ENCODE measurements at regions not wholly inside any gene's neighbourhood (a gene's known extent, or its start where the extent isn't known, plus 50 kb on each side); places are given as distances from the start of the nearest gene placed in this dataset.

GRCh38 chr2:4029081-4029480 is 325.7 kb downstream of the DCDC2C start:
- Histone ChIP-seq H3K27ac (ENCODE audit: low read depth in 1 of 2, low read length in 2 of 2) (no peak overlapping the region), H3K4me3 (ENCODE audit: low read length) (no peak overlapping the region), H3K27me3 (ENCODE audit: control insufficient read depth in 1 of 2, insufficient read depth in 2 of 2, low read length in 2 of 2) (no peaks in the 10 kb centered on the region), H3K4me1 (ENCODE audit: insufficient read depth, low read length) (no peaks in the 10 kb centered on the region), H3K36me3 (ENCODE audit: insufficient read depth, low read length) (no peaks in the 10 kb centered on the region), H3K9me3 (ENCODE audit: control insufficient read depth in 1 of 2, insufficient read depth in 1 of 2, low read length in 2 of 2) (peaks cover 0 to 7% of the 10 kb centered on the region in 2 experiments)
- ATAC-seq (ENCODE audit: poor library complexity) (no peak), DNase-seq (no peak)
- no peaks in the 10 kb centered on the region for H3K4me1 Mint-ChIP-seq (ENCODE audit: low read depth)
- H3K27me3 Mint-ChIP-seq, result no peaks in the 10 kb centered on the region
- intact Hi-C loops (cut with DNase I, micrococcal nuclease), result no loop called here
- H3K9me3 Mint-ChIP-seq, result no peaks in the 10 kb centered on the region
- H3K27ac Mint-ChIP-seq, result no peak overlapping the region
- TF ChIP-seq, protein P1, sequence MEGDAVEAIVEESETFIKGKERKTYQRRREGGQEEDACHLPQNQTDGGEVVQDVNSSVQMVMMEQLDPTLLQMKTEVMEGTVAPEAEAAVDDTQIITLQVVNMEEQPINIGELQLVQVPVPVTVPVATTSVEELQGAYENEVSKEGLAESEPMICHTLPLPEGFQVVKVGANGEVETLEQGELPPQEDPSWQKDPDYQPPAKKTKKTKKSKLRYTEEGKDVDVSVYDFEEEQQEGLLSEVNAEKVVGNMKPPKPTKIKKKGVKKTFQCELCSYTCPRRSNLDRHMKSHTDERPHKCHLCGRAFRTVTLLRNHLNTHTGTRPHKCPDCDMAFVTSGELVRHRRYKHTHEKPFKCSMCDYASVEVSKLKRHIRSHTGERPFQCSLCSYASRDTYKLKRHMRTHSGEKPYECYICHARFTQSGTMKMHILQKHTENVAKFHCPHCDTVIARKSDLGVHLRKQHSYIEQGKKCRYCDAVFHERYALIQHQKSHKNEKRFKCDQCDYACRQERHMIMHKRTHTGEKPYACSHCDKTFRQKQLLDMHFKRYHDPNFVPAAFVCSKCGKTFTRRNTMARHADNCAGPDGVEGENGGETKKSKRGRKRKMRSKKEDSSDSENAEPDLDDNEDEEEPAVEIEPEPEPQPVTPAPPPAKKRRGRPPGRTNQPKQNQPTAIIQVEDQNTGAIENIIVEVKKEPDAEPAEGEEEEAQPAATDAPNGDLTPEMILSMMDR (IDR thresholded peaks at IDR 0.05), result no peak
- ChIA-PET POLR2A (no interaction called here), CTCF (no interaction called here)
- H3K4me3 Mint-ChIP-seq, result no peak overlapping the region
- no peaks in the 10 kb centered on the region for H3K36me3 Mint-ChIP-seq (ENCODE audit: low read depth)

DNA sequence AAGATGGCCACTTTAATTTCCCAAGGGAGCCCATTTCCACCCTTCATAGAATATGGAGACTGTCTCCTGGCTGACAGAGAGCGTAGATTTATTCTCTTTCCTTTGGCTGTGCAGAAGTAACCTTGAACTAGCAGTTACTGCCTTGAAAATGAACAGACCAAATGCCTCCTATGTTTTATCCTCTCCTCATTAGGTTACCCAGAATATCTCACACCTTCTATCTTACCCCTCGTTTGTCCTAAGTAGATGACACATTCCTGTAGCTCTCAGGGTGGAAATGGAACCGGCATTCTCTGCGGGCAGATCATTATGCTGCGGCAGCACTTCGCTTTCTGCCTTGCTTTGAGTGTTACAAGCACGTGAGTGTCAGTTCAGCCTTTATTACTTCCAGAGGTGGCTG is 336.5 kb downstream of the DCDC2C start:
- CTCF ChIA-PET, result no interaction called here
- Histone ChIP-seq H3K4me3 (ENCODE audit: low read length) (no peak overlapping the region), H3K27me3 (ENCODE audit: control insufficient read depth in 1 of 2, insufficient read depth in 2 of 2, low read length in 2 of 2) (no peaks in the 10 kb centered on the region), H3K4me1 (ENCODE audit: insufficient read depth, low read length) (no peaks in the 10 kb centered on the region), H3K9me3 (ENCODE audit: control insufficient read depth in 1 of 2, insufficient read depth in 1 of 2, low read length in 2 of 2) (peaks cover 0 to 17% of the 10 kb centered on the region in 2 experiments), H3K27ac (ENCODE audit: low read depth in 1 of 2, low read length in 2 of 2) (no peak overlapping the region), H3K36me3 (ENCODE audit: insufficient read depth, low read length) (no peaks in the 10 kb centered on the region)
- TF ChIP-seq, protein P1 (IDR thresholded peaks at IDR 0.05), result no peak
- Mint-ChIP-seq H3K27ac (no peak overlapping the region), H3K4me1 (ENCODE audit: low read depth) (no peaks in the 10 kb centered on the region), H3K9me3 (peaks cover 7% of the 10 kb centered on the region), H3K27me3 (no peaks in the 10 kb centered on the region), H3K4me3 (no peak overlapping the region), H3K36me3 (ENCODE audit: low read depth) (no peaks in the 10 kb centered on the region)
- intact Hi-C loops (cut with DNase I, micrococcal nuclease), result no loop called here
- no peak for ATAC-seq (ENCODE audit: poor library complexity)
- no peak for DNase-seq
- POLR2A ChIA-PET, result no interaction called here

DNA sequence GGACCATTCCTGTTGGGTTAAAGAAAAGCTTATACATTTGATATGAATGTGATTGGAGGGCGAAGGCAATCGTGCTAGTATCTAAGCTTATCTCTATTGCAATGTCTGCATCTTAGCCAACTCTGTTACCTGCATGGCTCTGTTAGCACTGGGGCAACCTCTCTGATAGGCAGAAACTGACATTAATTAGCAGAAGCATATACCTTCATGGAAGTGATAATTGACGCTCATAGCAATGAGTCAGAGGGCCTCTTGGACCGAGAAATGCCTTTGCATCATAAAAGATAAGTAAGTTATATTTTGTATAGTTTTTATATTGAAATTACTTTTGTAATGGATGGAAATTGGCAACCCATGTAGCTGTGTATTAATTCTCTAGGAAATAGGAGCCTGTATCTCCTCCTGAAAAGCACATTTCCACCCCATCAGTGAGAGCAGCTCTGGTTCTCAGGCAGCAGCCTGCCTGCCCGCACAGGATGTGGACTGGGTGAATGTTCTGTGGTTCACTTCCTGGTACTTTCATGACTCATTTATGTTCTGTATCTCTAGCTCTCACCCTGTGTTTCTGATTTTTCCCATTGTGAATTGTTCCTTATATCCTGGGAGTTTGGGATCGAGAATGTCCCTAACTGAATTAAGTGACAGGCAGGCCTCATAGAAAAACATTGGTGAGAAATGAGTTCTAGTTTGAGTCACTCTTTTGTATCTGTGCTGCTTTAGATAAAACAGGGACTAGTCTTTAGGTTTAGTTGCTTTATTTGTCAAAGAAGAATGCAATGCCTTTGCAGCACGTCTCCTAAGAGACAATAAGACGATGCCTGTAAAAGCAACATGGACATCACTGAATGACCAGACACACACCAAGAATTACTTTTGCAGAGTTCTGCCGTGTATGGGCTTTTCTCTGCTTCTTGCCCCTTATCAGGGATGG is 344.9 kb downstream of the DCDC2C start:
- H3K27ac ChIP-seq (ENCODE audit: low read depth in 1 of 2, low read length in 2 of 2), result no peak overlapping the region
- Mint-ChIP-seq H3K4me3 (no peak overlapping the region), H3K36me3 (ENCODE audit: low read depth) (no peaks in the 10 kb centered on the region), H3K4me1 (ENCODE audit: low read depth) (peaks cover 4% of the 10 kb centered on the region), H3K27ac (no peak overlapping the region), H3K27me3 (no peaks in the 10 kb centered on the region), H3K9me3 (peaks cover 6% of the 10 kb centered on the region)
- CTCF ChIA-PET, result no interaction called here
- ATAC-seq (ENCODE audit: poor library complexity) (no peak), DNase-seq (peak in 2 of 14 experiments; percentile 3 to 23)
- TF ChIP-seq, protein P1 (IDR thresholded peaks at IDR 0.05), result no peak
- no peaks in the 10 kb centered on the region for H3K27me3 ChIP-seq (ENCODE audit: control insufficient read depth in 1 of 2, insufficient read depth in 2 of 2, low read length in 2 of 2)
- POLR2A ChIA-PET, result no interaction called here
- H3K4me3 ChIP-seq (ENCODE audit: low read length), result no peak overlapping the region
- no peaks in the 10 kb centered on the region for H3K36me3 ChIP-seq (ENCODE audit: insufficient read depth, low read length)
- H3K9me3 ChIP-seq (ENCODE audit: control insufficient read depth in 1 of 2, insufficient read depth in 1 of 2, low read length in 2 of 2), result peaks cover 0 to 11% of the 10 kb centered on the region in 2 experiments
- H3K4me1 ChIP-seq (ENCODE audit: insufficient read depth, low read length), result no peaks in the 10 kb centered on the region
- intact Hi-C loops (cut with DNase I, micrococcal nuclease), result no loop called here

Measured in CD4-positive, alpha-beta T cell (primary cell).